GM12878 (cell line): ENCODE measurements at regions not wholly inside any gene's neighbourhood (a gene's known extent, or its start where the extent isn't known, plus 50 kb on each side); places are given as distances from the start of the nearest gene placed in this dataset.

Experiments used
- ATAC-seq: fragments of 200-7000 bp; cut with Tn5 transposase; 3 replicates; pipeline ENCODE4 v1.9.1; 2020; ENCODE audit warnings: mild to moderate bottlenecking, moderate library complexity
- BruUV-seq: library from RNA; stranded (reverse); fragments of 400-500 nt; replicated peaks from 2 replicates; lab custom pipeline; 2021; lab: Mats Ljungman, UMichigan
- CTCF ChIA-PET: fragments of 300-600 bp; sonication (Branson Sonifier 250); formaldehyde crosslinking; extraction: SDS; loops from one replicate; lab custom pipeline; 2021; ENCODE audit warnings: inconsistent platforms; lab: Yijun Ruan, JAX
- POLR2A ChIA-PET: fragments of 350-600 bp; formaldehyde crosslinking; extraction: SDS; loops from one replicate; lab custom pipeline; 2021; ENCODE audit warnings: inconsistent platforms; lab: Charles Lee
- RAD21 ChIA-PET: fragments of 300-600 bp; sonication (Branson Sonifier 250); formaldehyde crosslinking; loops from one replicate; lab custom pipeline; 2023; ENCODE audit warnings: antibody characterized with exemption; ENCODE audit not compliant: unreplicated experiment; lab: Charles Lee
- SMC1A ChIA-PET: fragments of 300-600 bp; sonication (Branson Sonifier 250); formaldehyde crosslinking; loops from one replicate; lab custom pipeline; 2023; ENCODE audit not compliant: unreplicated experiment, uncharacterized antibody; lab: Charles Lee
- DNase-seq: peaks from one replicate; pipeline ENCODE4 v3.0.0-alpha.2; 2011; ENCODE audit warnings: low read depth, low spot score
- FAIRE-seq: peaks from 3 replicates; lab custom pipeline; 2011; peaks lifted over from hg19 to GRCh38; lab: Jason Lieb, UNC
- H2AFZ ChIP-seq: 2 replicates; pipeline ENCODE4 v1.6.0; 2011; ENCODE audit warnings: low read depth, low read length, control low read depth; ENCODE audit not compliant: control insufficient read depth
- H3K27ac ChIP-seq: 2 replicates; pipeline ENCODE4 v1.5.1; 2011; ENCODE audit warnings: control low read depth; ENCODE audit not compliant: control insufficient read depth, insufficient read depth
- H3K27me3 ChIP-seq, 2 experiments: replicated peaks in 1 of 2; 2 replicates each; pipeline versions ENCODE4 v1.6.0 to v1.6.1; 2011; ENCODE audit warnings: low read length in 1 of 2; ENCODE audit not compliant: control insufficient read depth in 2 of 2, insufficient read depth in 2 of 2
- H3K36me3 ChIP-seq, 2 experiments: 2 replicates each; pipeline ENCODE4 v1.5.1; 2011; ENCODE audit warnings: low read length in 1 of 2; ENCODE audit not compliant: control insufficient read depth in 2 of 2, insufficient read depth in 2 of 2
- H3K4me1 ChIP-seq: 2 replicates; pipeline ENCODE4 v1.6.1; 2011; ENCODE audit warnings: mild to moderate bottlenecking, low read length, moderate library complexity, mixed read lengths; ENCODE audit not compliant: control insufficient read depth, insufficient read depth
- H3K4me2 ChIP-seq: 2 replicates; pipeline ENCODE4 v1.6.0; 2011; ENCODE audit warnings: control low read depth; ENCODE audit not compliant: control insufficient read depth, insufficient read depth
- H3K4me3 ChIP-seq: fragments of 200-600 bp; sonication (generic); 2 replicates; pipeline ENCODE4 v1.5.1; 2016
- H3K79me2 ChIP-seq: 2 replicates; pipeline ENCODE4 v1.6.0; 2011; ENCODE audit warnings: low read length; ENCODE audit not compliant: control insufficient read depth, insufficient read depth
- H3K9ac ChIP-seq: 2 replicates; pipeline ENCODE4 v1.8.0; 2011; ENCODE audit warnings: low read length, control low read depth, mixed read lengths; ENCODE audit not compliant: control insufficient read depth, insufficient read depth
- H3K9me3 ChIP-seq: replicated peaks from 3 replicates; pipeline ENCODE4 v1.5.1; 2011; ENCODE audit warnings: mild to moderate bottlenecking, low read length; ENCODE audit not compliant: control insufficient read depth, insufficient read depth
- H4K20me1 ChIP-seq: 2 replicates; pipeline ENCODE4 v1.6.0; 2011; ENCODE audit not compliant: control insufficient read depth, insufficient read depth
- ATF2 ChIP-seq: IDR thresholded peaks from 2 replicates; pipeline ENCODE4 v1.6.1; 2012; ENCODE audit warnings: low read length, inconsistent platforms
- CBX5 ChIP-seq: sonication (generic); IDR thresholded peaks from 2 replicates; pipeline ENCODE4 v1.6.1; 2016; ENCODE audit warnings: low read depth, moderate library complexity, mild to moderate bottlenecking, inconsistent platforms
- CEBPZ ChIP-seq: fragments of 150-350 bp; IDR thresholded peaks from 2 replicates; pipeline ENCODE4 v1.6.1; 2016; ENCODE audit warnings: low read depth, low read length
- CREM ChIP-seq: IDR thresholded peaks from 2 replicates; pipeline ENCODE4 v1.6.1; 2014; ENCODE audit warnings: antibody characterized with exemption, low read depth
- HDGF ChIP-seq: fragments of 450-650 bp; IDR thresholded peaks from 2 replicates; pipeline ENCODE4 v1.6.1; 2016; ENCODE audit warnings: antibody characterized with exemption
- PBX3 ChIP-seq: IDR thresholded peaks from 2 replicates; pipeline ENCODE4 v1.6.1; 2011; ENCODE audit warnings: mild to moderate bottlenecking, low read depth, low read length, moderate library complexity; ENCODE audit not compliant: insufficient replicate concordance
- RELA ChIP-seq: fragments of 450-650 bp; IDR thresholded peaks from 2 replicates; pipeline ENCODE4 v1.8.0; 2014; ENCODE audit warnings: borderline replicate concordance; ENCODE audit not compliant: partially characterized antibody
- SREBF1 ChIP-seq: IDR thresholded peaks from 2 replicates; pipeline ENCODE4 v1.6.1; 2012; ENCODE audit warnings: mild to moderate bottlenecking, low read length
- STAT1 ChIP-seq: fragments of 450-650 bp; conservative IDR thresholded peaks from 2 replicates; pipeline ENCODE4 v1.6.1; 2014; ENCODE audit warnings: antibody characterized with exemption, mild to moderate bottlenecking
- TCF7 ChIP-seq: IDR thresholded peaks from 2 replicates; pipeline ENCODE4 v1.6.1; 2014; ENCODE audit warnings: antibody characterized with exemption, borderline replicate concordance
- WGBS: methylation state at CpG from one replicate; pipeline ENCODE4 v1.1.6; 2016; ENCODE audit warnings: low lambda C conversion rate; ENCODE audit not compliant: insufficient replicate concordance, insufficient coverage; ENCODE audit errors: missing lambda C conversion rate; 5-methylcytosine and 5-hydroxymethylcytosine counted together
- in situ Hi-C: fragments of 300-500 bp; cut with MboI; formaldehyde crosslinking; loops from 9 replicates; pipeline ENCODE4 v1.14.3; 2018; ENCODE audit warnings: mixed read lengths
- intact Hi-C: fragments of 100-400 bp; cut with micrococcal nuclease; formaldehyde crosslinking; loops from one replicate; pipeline ENCODE4 v1.14.2; 2022; ENCODE audit not compliant: unreplicated experiment
- TF ChIP-seq, protein P1 (sequence below): IDR thresholded peaks from 2 replicates; pipeline ENCODE4 v1.6.1; 2012; ENCODE audit warnings: mild to moderate bottlenecking, low read depth, low read length
- TF ChIP-seq, protein P2 (sequence below): IDR thresholded peaks from 2 replicates; pipeline ENCODE4 v1.6.1; 2011; ENCODE audit warnings: low read depth, low read length, improper control_type of control experiment, borderline replicate concordance
- TF ChIP-seq, protein P3 (sequence below): IDR thresholded peaks from 2 replicates; pipeline ENCODE4 v1.6.1; 2012; ENCODE audit warnings: low read depth, low read length, improper control_type of control experiment

DNA sequence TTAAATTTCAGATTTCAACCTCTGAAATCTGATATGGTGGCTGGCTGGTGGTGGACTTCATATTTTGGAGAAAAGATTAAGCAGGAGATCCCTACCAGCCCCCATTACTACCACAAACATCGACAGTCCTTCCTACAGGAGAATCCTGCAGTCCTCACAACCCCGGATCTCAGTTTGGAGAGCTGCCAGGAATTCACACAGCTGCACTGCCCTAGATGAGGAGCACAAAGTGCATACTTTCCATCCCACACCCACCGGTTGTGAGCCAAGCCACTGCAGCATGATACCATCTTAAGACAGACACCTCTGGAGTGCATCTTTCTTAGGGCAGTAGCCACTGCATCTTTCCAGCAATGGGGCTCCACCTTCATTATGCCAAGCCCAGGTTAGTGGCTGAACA lies 185.5 kb upstream of the GPR149 start:
- 37% methylated on average over 3 of the region's 3 CpGs for WGBS
- H3K79me2 ChIP-seq: no peaks in the 10 kb centered on the region
- no peak for ATAC-seq
- ChIA-PET RAD21 (no interaction called here), CTCF (no interaction called here), SMC1A (no interaction called here), POLR2A (no interaction called here)
- H3K36me3 ChIP-seq: no peaks in the 10 kb centered on the region
- no peak overlapping the region for H2AFZ ChIP-seq
- no peaks in the 10 kb centered on the region for H4K20me1 ChIP-seq
- no peak overlapping the region for H3K4me3 ChIP-seq
- H3K27ac ChIP-seq: no peak overlapping the region
- BruUV-seq: no TSS peak
- no peaks in the 10 kb centered on the region for H3K9me3 ChIP-seq
- no peak for DNase-seq
- H3K4me2 ChIP-seq: no peak overlapping the region
- H3K9ac ChIP-seq: no peak overlapping the region
- no peaks in the 10 kb centered on the region for H3K27me3 ChIP-seq
- FAIRE-seq: no peak
- intact Hi-C loops (no loop called here), in situ Hi-C loops (no loop called here)
- no peaks in the 10 kb centered on the region for H3K4me1 ChIP-seq
- TF ChIP-seq ATF2: no peak
- TF ChIP-seq CBX5: no peak
- no peak for TF ChIP-seq SREBF1
- TF ChIP-seq CREM: no peak
- TF ChIP-seq, protein P1, sequence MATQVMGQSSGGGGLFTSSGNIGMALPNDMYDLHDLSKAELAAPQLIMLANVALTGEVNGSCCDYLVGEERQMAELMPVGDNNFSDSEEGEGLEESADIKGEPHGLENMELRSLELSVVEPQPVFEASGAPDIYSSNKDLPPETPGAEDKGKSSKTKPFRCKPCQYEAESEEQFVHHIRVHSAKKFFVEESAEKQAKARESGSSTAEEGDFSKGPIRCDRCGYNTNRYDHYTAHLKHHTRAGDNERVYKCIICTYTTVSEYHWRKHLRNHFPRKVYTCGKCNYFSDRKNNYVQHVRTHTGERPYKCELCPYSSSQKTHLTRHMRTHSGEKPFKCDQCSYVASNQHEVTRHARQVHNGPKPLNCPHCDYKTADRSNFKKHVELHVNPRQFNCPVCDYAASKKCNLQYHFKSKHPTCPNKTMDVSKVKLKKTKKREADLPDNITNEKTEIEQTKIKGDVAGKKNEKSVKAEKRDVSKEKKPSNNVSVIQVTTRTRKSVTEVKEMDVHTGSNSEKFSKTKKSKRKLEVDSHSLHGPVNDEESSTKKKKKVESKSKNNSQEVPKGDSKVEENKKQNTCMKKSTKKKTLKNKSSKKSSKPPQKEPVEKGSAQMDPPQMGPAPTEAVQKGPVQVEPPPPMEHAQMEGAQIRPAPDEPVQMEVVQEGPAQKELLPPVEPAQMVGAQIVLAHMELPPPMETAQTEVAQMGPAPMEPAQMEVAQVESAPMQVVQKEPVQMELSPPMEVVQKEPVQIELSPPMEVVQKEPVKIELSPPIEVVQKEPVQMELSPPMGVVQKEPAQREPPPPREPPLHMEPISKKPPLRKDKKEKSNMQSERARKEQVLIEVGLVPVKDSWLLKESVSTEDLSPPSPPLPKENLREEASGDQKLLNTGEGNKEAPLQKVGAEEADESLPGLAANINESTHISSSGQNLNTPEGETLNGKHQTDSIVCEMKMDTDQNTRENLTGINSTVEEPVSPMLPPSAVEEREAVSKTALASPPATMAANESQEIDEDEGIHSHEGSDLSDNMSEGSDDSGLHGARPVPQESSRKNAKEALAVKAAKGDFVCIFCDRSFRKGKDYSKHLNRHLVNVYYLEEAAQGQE: no peak
- TF ChIP-seq, protein P2, sequence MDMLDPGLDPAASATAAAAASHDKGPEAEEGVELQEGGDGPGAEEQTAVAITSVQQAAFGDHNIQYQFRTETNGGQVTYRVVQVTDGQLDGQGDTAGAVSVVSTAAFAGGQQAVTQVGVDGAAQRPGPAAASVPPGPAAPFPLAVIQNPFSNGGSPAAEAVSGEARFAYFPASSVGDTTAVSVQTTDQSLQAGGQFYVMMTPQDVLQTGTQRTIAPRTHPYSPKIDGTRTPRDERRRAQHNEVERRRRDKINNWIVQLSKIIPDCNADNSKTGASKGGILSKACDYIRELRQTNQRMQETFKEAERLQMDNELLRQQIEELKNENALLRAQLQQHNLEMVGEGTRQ: no peak
- TF ChIP-seq RELA: no peak
- TF ChIP-seq, protein P3, sequence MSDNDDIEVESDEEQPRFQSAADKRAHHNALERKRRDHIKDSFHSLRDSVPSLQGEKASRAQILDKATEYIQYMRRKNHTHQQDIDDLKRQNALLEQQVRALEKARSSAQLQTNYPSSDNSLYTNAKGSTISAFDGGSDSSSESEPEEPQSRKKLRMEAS: no peak
- TF ChIP-seq HDGF: no peak
- TF ChIP-seq PBX3: no peak
- TF ChIP-seq STAT1: no peak
- TF ChIP-seq TCF7: no peak
- TF ChIP-seq CEBPZ: no peak
